IPS DF 4.7 (cell line): ENCODE measurements at regions not wholly inside any gene's neighbourhood (a gene's known extent, or its start where the extent isn't known, plus 50 kb on each side); places are given as distances from the start of the nearest gene placed in this dataset.

Experiments used
- DNase-seq: peaks from one replicate; pipeline ENCODE4 v3.0.0-alpha.2; 2013; ENCODE audit warnings: low spot score; ENCODE audit errors: extremely low read depth

DNA sequence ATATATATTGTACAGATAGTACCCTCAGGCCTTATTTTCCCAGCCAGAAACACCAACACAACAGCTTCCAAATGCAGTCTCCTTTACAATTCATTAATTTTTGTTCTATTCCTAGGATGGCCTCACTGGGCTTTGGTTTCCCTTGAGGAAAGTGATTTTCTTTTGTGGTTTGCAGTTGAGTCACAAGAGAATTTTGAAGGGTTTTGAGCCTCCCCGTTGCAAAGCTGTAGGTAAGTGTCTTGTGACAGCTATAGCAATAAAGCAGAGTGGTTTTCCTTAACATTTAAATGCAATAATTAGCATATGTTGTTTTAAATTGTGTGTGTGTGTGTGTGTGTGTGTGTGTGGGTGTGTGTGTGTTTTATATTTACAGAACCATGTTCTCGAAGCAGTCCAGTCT lies 54.1 kb upstream of the WDR17 start:
- no peak for DNase-seq

DNA sequence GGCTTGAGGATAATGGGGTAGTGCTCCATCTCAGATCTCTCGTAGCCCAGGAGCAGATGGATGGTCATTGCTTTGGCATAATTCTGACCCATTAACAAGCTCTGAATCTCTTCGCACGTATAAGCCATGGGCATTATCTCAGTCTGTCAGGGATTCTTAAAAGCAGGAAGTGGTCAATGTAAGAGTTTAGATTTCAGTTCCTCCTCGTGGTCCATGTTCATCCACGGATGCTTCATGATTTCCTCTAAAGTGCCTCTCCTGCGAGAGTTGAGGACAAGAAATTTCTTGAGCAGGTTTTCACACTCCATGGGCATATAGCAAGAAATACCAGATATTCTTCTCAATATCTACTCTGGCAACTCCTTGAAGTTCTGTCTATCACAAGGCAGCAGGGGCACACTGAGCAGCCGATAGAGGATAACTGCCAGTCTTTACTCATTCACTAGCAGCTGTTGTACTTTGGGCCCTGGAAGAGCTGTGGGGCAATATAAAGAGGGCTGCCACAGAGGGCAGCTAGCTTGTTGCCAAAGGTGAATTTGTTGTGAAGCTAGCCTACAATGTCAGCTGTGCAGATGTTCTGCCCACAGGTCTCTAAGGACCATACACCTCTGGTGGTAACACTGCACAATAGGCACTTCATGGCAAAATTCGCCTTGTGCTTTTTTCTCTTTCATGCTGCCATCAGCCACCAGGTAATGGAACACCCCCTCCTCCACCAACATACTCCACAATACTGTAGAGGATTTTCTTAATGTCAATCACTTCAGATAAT lies 52.0 kb upstream of the WDR17 start:
- no peak for DNase-seq

- DNase-seq, result no peak
Observed at GRCh38 chr4:176014583-176015108, 51.0 kb upstream of the WDR17 start.
